ENCODE measurements at regions not wholly inside any gene's neighbourhood (a gene's known extent, or its start where the extent isn't known, plus 50 kb on each side); places are given as distances from the start of the nearest gene placed in this dataset.

DNA sequence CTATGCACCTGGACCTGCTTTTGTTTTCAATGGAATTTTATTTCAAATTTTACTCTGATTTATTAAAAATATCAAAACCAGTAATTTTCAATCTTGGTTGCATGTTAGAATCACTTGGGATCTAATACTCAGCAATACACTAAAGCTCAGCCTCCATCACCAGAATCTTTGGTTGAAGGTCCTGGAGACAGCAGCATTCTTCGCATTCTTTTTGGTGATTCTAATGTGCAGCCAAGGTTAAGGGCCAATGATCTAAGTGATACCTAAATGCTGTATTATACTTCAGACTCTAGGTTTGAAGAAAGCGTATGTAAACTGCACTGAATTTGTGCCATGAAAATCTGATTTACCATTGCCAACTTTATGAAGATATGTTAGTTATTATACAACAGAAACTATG lies 493.1 kb downstream of the XIRP2 start:
- Histone ChIP-seq H3K9ac (ENCODE audit: low read depth, low read length) (no peak overlapping the region), H3K4me1 (ENCODE audit: insufficient read depth, low read length) (peaks cover 41% of the 10 kb centered on the region), H3K9me3 (ENCODE audit: insufficient read depth, low read depth, low read length) (no peaks in the 10 kb centered on the region), H3K4me3 (ENCODE audit: low read length) (no peak overlapping the region), H3K36me3 (ENCODE audit: insufficient read depth, low read depth, low read length) (no peaks in the 10 kb centered on the region), H3K27me3 (ENCODE audit: insufficient read depth, low read length) (no peaks in the 10 kb centered on the region), H3K27ac (ENCODE audit: low read length) (no peak overlapping the region)

DNA sequence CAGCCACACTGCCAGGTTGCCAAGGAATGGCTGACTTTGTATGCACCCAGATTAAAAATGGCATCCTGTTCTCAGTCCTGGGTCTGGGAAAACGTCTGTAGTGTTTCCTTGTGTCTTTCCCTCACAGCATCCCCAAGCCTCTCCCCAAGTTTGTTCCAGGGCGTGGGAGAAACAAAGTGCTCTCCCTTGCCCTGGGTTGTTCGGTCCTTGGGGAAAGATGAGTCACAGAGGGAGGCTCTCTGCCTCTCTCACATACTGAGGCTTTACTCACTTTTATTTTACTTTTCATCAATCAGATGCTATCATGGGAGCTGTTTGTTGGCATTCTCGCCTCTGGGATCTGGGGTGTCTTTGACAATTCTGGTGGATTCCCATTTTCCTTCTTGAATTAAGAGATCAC lies 492.3 kb downstream of the XIRP2 start:
- no peak overlapping the region for H3K4me3 ChIP-seq (ENCODE audit: low read length)
- no peak overlapping the region for H3K27ac ChIP-seq (ENCODE audit: low read length)
- no peaks in the 10 kb centered on the region for H3K27me3 ChIP-seq (ENCODE audit: insufficient read depth, low read length)
- peaks cover 34% of the 10 kb centered on the region for H3K4me1 ChIP-seq (ENCODE audit: insufficient read depth, low read length)
- H3K9me3 ChIP-seq (ENCODE audit: insufficient read depth, low read depth, low read length): no peaks in the 10 kb centered on the region
- no peaks in the 10 kb centered on the region for H3K36me3 ChIP-seq (ENCODE audit: insufficient read depth, low read depth, low read length)
- H3K9ac ChIP-seq (ENCODE audit: low read depth, low read length): no peak overlapping the region

DNA sequence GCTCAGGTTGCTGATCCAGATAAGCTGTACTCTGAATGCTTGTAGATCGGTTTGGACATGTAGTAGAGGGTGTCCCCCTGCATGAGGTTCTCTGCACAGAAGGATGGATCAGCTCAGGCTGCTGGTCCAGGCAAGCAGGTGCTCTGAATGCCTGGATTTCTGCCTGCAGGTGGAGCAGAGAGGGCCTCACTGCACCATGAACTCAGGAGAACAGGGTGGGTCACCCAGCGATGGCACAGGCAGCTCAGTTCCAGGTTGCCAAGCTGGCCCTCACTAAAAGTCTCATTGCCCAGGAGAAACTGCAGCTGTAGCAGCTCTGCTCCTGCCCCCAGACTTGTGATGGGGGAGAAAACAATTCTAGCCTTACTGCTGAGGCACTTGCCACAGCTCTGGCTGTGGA lies 491.8 kb downstream of the XIRP2 start:
- no peaks in the 10 kb centered on the region for H3K9me3 ChIP-seq (ENCODE audit: insufficient read depth, low read depth, low read length)
- H3K4me1 ChIP-seq (ENCODE audit: insufficient read depth, low read length): peaks cover 30% of the 10 kb centered on the region
- no peak overlapping the region for H3K27ac ChIP-seq (ENCODE audit: low read length)
- no peak overlapping the region for H3K4me3 ChIP-seq (ENCODE audit: low read length)
- no peaks in the 10 kb centered on the region for H3K27me3 ChIP-seq (ENCODE audit: insufficient read depth, low read length)
- no peak overlapping the region for H3K9ac ChIP-seq (ENCODE audit: low read depth, low read length)
- no peaks in the 10 kb centered on the region for H3K36me3 ChIP-seq (ENCODE audit: insufficient read depth, low read depth, low read length)

DNA sequence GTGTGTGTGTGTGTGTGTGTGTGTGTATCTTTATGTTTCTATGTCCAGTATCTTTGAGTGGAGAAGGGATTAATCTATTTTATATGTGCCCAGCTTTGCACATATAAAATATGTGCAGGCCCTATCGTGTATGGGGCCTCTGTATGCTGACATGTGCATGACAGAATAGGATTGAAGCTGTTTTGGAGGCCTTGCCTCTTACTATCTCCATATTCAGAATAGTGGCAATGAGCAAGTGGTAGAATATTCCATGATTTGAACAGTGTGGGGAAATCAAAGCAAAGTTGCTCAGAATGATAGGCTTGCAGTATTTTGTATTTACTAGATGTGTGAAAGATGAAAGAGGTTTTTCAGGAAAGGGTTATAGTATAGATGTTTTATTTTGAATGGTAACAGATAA lies 480.8 kb downstream of the XIRP2 start:
- Histone ChIP-seq H3K9ac (ENCODE audit: low read depth, low read length) (no peak overlapping the region), H3K4me3 (ENCODE audit: low read length) (no peak overlapping the region), H3K9me3 (ENCODE audit: insufficient read depth, low read depth, low read length) (no peaks in the 10 kb centered on the region), H3K27me3 (ENCODE audit: insufficient read depth, low read length) (no peaks in the 10 kb centered on the region), H3K27ac (ENCODE audit: low read length) (no peak overlapping the region), H3K36me3 (ENCODE audit: insufficient read depth, low read depth, low read length) (no peaks in the 10 kb centered on the region), H3K4me1 (ENCODE audit: insufficient read depth, low read length) (no peaks in the 10 kb centered on the region)

- Histone ChIP-seq H3K4me1 (ENCODE audit: insufficient read depth, low read length) (no peaks in the 10 kb centered on the region), H3K36me3 (ENCODE audit: insufficient read depth, low read depth, low read length) (no peaks in the 10 kb centered on the region), H3K27me3 (ENCODE audit: insufficient read depth, low read length) (no peaks in the 10 kb centered on the region), H3K9me3 (ENCODE audit: insufficient read depth, low read depth, low read length) (no peaks in the 10 kb centered on the region), H3K4me3 (ENCODE audit: low read length) (no peak overlapping the region), H3K27ac (ENCODE audit: low read length) (no peak overlapping the region), H3K9ac (ENCODE audit: low read depth, low read length) (no peak overlapping the region)
Measured at GRCh38 chr2:167368371-167368770, 480.1 kb downstream of the XIRP2 start.

DNA sequence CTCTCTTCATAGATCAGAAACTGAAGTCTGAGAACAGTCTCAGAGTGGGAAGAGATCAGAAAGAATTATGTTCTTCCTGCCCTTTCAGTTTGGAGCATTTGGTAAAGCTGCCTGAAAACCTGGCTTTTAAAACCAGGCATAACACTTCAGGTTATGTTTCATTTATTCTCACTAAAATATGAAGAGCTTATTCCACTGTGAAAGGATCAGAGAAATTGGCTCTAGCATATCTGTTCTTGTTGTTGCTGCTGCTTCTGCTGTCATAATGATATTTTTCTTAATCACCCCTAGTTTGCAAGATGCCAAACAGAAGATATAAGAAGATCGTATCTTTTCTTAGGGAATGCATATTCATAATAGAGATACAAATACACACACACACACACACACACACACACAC lies 476.9 kb downstream of the XIRP2 start:
- H3K4me3 ChIP-seq (ENCODE audit: low read length): no peak overlapping the region
- H3K36me3 ChIP-seq (ENCODE audit: insufficient read depth, low read depth, low read length): no peaks in the 10 kb centered on the region
- H3K27ac ChIP-seq (ENCODE audit: low read length): no peak overlapping the region

DNA sequence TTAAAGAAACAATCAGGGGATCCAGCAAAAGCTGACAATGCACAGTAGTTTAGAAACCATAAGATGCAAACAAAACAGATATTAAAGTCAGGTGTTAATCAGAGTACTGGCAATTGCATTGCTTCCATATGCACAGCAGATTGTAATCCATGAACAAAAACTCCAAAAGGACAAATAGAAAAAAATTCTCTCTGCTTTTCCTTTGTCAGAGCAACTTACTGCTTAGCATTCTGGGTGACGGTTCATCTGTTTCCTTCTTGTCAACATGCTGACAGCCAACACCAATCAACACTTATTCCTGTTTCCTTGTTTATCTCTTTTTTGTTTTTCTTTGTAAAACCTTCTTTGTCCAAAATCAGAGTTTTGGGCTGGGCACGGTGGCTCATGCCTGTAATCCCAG lies 473.1 kb downstream of the XIRP2 start:
- Histone ChIP-seq H3K27ac (ENCODE audit: low read length) (no peak overlapping the region), H3K9me3 (ENCODE audit: insufficient read depth, low read depth, low read length) (no peaks in the 10 kb centered on the region)

More for the DNA sequence above, 476.9 kb downstream of the XIRP2 start:
- no peaks in the 10 kb centered on the region for H3K27me3 ChIP-seq (ENCODE audit: insufficient read depth, low read length)
- no peaks in the 10 kb centered on the region for H3K9me3 ChIP-seq (ENCODE audit: insufficient read depth, low read depth, low read length)
- H3K9ac ChIP-seq (ENCODE audit: low read depth, low read length): no peak overlapping the region
- no peaks in the 10 kb centered on the region for H3K4me1 ChIP-seq (ENCODE audit: insufficient read depth, low read length)

GRCh38 chr2:167355821-167356220 lies 467.5 kb downstream of the XIRP2 start:
- no peak overlapping the region for H3K4me3 ChIP-seq (ENCODE audit: low read length)
- H3K27me3 ChIP-seq (ENCODE audit: insufficient read depth, low read length): no peaks in the 10 kb centered on the region
- no peaks in the 10 kb centered on the region for H3K9me3 ChIP-seq (ENCODE audit: insufficient read depth, low read depth, low read length)

More for the DNA sequence above, 473.1 kb downstream of the XIRP2 start:
- H3K4me3 ChIP-seq (ENCODE audit: low read length): no peak overlapping the region
- no peaks in the 10 kb centered on the region for H3K4me1 ChIP-seq (ENCODE audit: insufficient read depth, low read length)
- no peak overlapping the region for H3K9ac ChIP-seq (ENCODE audit: low read depth, low read length)
- no peaks in the 10 kb centered on the region for H3K36me3 ChIP-seq (ENCODE audit: insufficient read depth, low read depth, low read length)
- no peaks in the 10 kb centered on the region for H3K27me3 ChIP-seq (ENCODE audit: insufficient read depth, low read length)

GRCh38 chr2:167353605-167354280 lies 465.5 kb downstream of the XIRP2 start:
- no peaks in the 10 kb centered on the region for H3K36me3 ChIP-seq (ENCODE audit: insufficient read depth, low read depth, low read length)
- H3K9me3 ChIP-seq (ENCODE audit: insufficient read depth, low read depth, low read length): no peaks in the 10 kb centered on the region
- no peaks in the 10 kb centered on the region for H3K4me1 ChIP-seq (ENCODE audit: insufficient read depth, low read length)
- no peak overlapping the region for H3K27ac ChIP-seq (ENCODE audit: low read length)
- no peak overlapping the region for H3K4me3 ChIP-seq (ENCODE audit: low read length)
- no peak overlapping the region for H3K9ac ChIP-seq (ENCODE audit: low read depth, low read length)
- H3K27me3 ChIP-seq (ENCODE audit: insufficient read depth, low read length): no peaks in the 10 kb centered on the region

More at GRCh38 chr2:167355821-167356220, 467.5 kb downstream of the XIRP2 start:
- Histone ChIP-seq H3K36me3 (ENCODE audit: insufficient read depth, low read depth, low read length) (no peaks in the 10 kb centered on the region), H3K4me1 (ENCODE audit: insufficient read depth, low read length) (no peaks in the 10 kb centered on the region), H3K9ac (ENCODE audit: low read depth, low read length) (no peak overlapping the region), H3K27ac (ENCODE audit: low read length) (no peak overlapping the region)

GRCh38 chr2:167345559-167345958 lies 457.3 kb downstream of the XIRP2 start:
- Histone ChIP-seq H3K9me3 (ENCODE audit: insufficient read depth, low read depth, low read length) (no peaks in the 10 kb centered on the region), H3K9ac (ENCODE audit: low read depth, low read length) (no peak overlapping the region), H3K4me3 (ENCODE audit: low read length) (no peak overlapping the region), H3K27ac (ENCODE audit: low read length) (no peak overlapping the region), H3K4me1 (ENCODE audit: insufficient read depth, low read length) (peaks cover 29% of the 10 kb centered on the region), H3K27me3 (ENCODE audit: insufficient read depth, low read length) (no peaks in the 10 kb centered on the region), H3K36me3 (ENCODE audit: insufficient read depth, low read depth, low read length) (no peaks in the 10 kb centered on the region)

DNA sequence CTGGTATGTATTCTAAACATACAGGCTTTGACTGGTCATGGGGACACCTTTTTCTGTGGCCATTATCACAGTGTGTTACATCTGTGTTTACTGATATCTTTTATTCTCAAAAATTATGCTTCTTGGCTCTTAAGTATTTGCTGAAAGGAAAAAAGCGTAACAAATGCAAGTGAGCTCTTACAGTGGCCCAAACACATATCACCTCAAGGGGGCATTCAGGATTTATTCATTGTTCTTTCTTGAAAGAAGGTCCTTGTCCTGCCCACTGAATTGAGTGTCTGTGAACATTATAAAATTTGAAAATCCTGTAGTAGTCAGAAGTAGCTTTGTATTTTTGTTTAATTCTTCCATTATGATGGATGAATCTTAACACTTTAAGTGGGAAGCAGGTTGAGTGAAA lies 454.5 kb downstream of the XIRP2 start:
- H3K9ac ChIP-seq (ENCODE audit: low read depth, low read length): peak overlapping the region; percentile 23; the same call in 1 of the 2 replicates
- H3K27ac ChIP-seq (ENCODE audit: low read length): no peak overlapping the region
- H3K36me3 ChIP-seq (ENCODE audit: insufficient read depth, low read depth, low read length): no peaks in the 10 kb centered on the region
- no peaks in the 10 kb centered on the region for H3K27me3 ChIP-seq (ENCODE audit: insufficient read depth, low read length)
- peaks cover 29% of the 10 kb centered on the region for H3K4me1 ChIP-seq (ENCODE audit: insufficient read depth, low read length)
- H3K9me3 ChIP-seq (ENCODE audit: insufficient read depth, low read depth, low read length): no peaks in the 10 kb centered on the region
- peak overlapping the region; percentile 17; the same call in 1 of the 2 replicates for H3K4me3 ChIP-seq (ENCODE audit: low read length)

GRCh38 chr2:167340322-167340721 lies 452.0 kb downstream of the XIRP2 start:
- H3K9me3 ChIP-seq (ENCODE audit: insufficient read depth, low read depth, low read length): no peaks in the 10 kb centered on the region
- H3K4me1 ChIP-seq (ENCODE audit: insufficient read depth, low read length): peaks cover 43% of the 10 kb centered on the region
- no peaks in the 10 kb centered on the region for H3K36me3 ChIP-seq (ENCODE audit: insufficient read depth, low read depth, low read length)
- no peak overlapping the region for H3K27ac ChIP-seq (ENCODE audit: low read length)
- no peak overlapping the region for H3K4me3 ChIP-seq (ENCODE audit: low read length)
- no peak overlapping the region for H3K9ac ChIP-seq (ENCODE audit: low read depth, low read length)
- H3K27me3 ChIP-seq (ENCODE audit: insufficient read depth, low read length): no peaks in the 10 kb centered on the region
